H9 (cell line): ENCODE measurements at regions not wholly inside any gene's neighbourhood (a gene's known extent, or its start where the extent isn't known, plus 50 kb on each side); places are given as distances from the start of the nearest gene placed in this dataset.
A peak's percentile ranks its signal among the peaks of the same experiment; 100 is the strongest.

Experiments
- DNase-seq: peaks from one replicate; pipeline ENCODE4 v3.0.0-alpha.2; 2017
- H2AFZ ChIP-seq: one replicate; pipeline ENCODE4 v1.6.1; 2013; ENCODE audit warnings: mild to moderate bottlenecking, low read length, control low read depth, moderate library complexity
- H2AK5ac ChIP-seq: 2 replicates; pipeline ENCODE4 v1.6.1; 2013; ENCODE audit warnings: low read length, control low read depth, mixed read lengths; ENCODE audit not compliant: insufficient read length
- H2BK120ac ChIP-seq: one replicate; pipeline ENCODE4 v1.6.1; 2013; ENCODE audit warnings: low read depth, mild to moderate bottlenecking, low read length, control low read depth, inconsistent platforms; ENCODE audit not compliant: poor library complexity, severe bottlenecking
- H2BK12ac ChIP-seq: 2 replicates; pipeline ENCODE4 v1.6.1; 2013; ENCODE audit warnings: low read length, control low read depth, mixed read lengths, low read depth; ENCODE audit not compliant: insufficient read length
- H2BK15ac ChIP-seq: 2 replicates; pipeline ENCODE4 v1.6.1; 2013; ENCODE audit warnings: low read depth, low read length, control low read depth
- H2BK20ac ChIP-seq: one replicate; pipeline ENCODE4 v1.6.1; 2013; ENCODE audit warnings: low read depth, mild to moderate bottlenecking, low read length, control low read depth, inconsistent platforms; ENCODE audit not compliant: poor library complexity, severe bottlenecking
- H2BK5ac ChIP-seq: 2 replicates; pipeline ENCODE4 v1.6.1; 2013; ENCODE audit warnings: low read length, control low read depth, mixed read lengths; ENCODE audit not compliant: insufficient read length
- H3K14ac ChIP-seq: 2 replicates; pipeline ENCODE4 v1.6.1; 2013; ENCODE audit warnings: low read length, control low read depth; ENCODE audit not compliant: insufficient read depth
- H3K18ac ChIP-seq: 2 replicates; pipeline ENCODE4 v1.6.1; 2013; ENCODE audit warnings: low read depth, mild to moderate bottlenecking, mixed read lengths, low read length, control low read depth; ENCODE audit not compliant: insufficient read length
- H3K23ac ChIP-seq: 2 replicates; pipeline ENCODE4 v1.6.1; 2013; ENCODE audit warnings: low read length, control low read depth, mixed read lengths, low read depth; ENCODE audit not compliant: insufficient read length
- H3K23me2 ChIP-seq: 2 replicates; pipeline ENCODE4 v1.6.1; 2013; ENCODE audit warnings: low read depth, mild to moderate bottlenecking, mixed read lengths, low read length, control low read depth; ENCODE audit not compliant: insufficient read length, poor library complexity, severe bottlenecking
- H3K27ac ChIP-seq: 2 replicates; pipeline ENCODE4 v1.5.1; 2013; ENCODE audit warnings: low read length, control low read depth, mixed read lengths, low read depth; ENCODE audit not compliant: insufficient read length
- H3K27me3 ChIP-seq: 2 replicates; pipeline ENCODE4 v1.6.1; 2013; ENCODE audit warnings: low read length, control low read depth, inconsistent platforms; ENCODE audit not compliant: insufficient read depth
- H3K4ac ChIP-seq: 2 replicates; pipeline ENCODE4 v1.6.1; 2013; ENCODE audit warnings: low read depth, mild to moderate bottlenecking, control low read depth, inconsistent platforms, low read length, moderate library complexity
- H3K4me1 ChIP-seq: 2 replicates; pipeline ENCODE4 v1.6.1; 2013; ENCODE audit warnings: low read length, control low read depth, inconsistent platforms; ENCODE audit not compliant: insufficient read depth
- H3K4me2 ChIP-seq: 2 replicates; pipeline ENCODE4 v1.6.1; 2013; ENCODE audit warnings: low read length, control low read depth, mixed read lengths; ENCODE audit not compliant: insufficient read length, insufficient read depth
- H3K56ac ChIP-seq: 2 replicates; pipeline ENCODE4 v1.6.1; 2013; ENCODE audit warnings: low read depth, mild to moderate bottlenecking, mixed read lengths, low read length, control low read depth; ENCODE audit not compliant: insufficient read length
- H3K79me1 ChIP-seq: 2 replicates; pipeline ENCODE4 v1.6.1; 2013; ENCODE audit warnings: low read depth, mild to moderate bottlenecking, moderate library complexity, low read length, control low read depth, inconsistent platforms; ENCODE audit not compliant: insufficient read depth, poor library complexity, severe bottlenecking
- H3K79me2 ChIP-seq: 2 replicates; pipeline ENCODE4 v1.6.1; 2013; ENCODE audit warnings: low read length, control low read depth, inconsistent platforms; ENCODE audit not compliant: insufficient read depth
- H3K9ac ChIP-seq: 2 replicates; pipeline ENCODE4 v1.6.1; 2013; ENCODE audit warnings: low read length, control low read depth, mixed read lengths; ENCODE audit not compliant: insufficient read length; ENCODE audit errors: extremely low read depth
- H3K9me3 ChIP-seq: one replicate; pipeline ENCODE4 v1.6.1; 2013; ENCODE audit warnings: low read depth, low read length, inconsistent platforms; ENCODE audit not compliant: control insufficient read depth
- H3T11ph ChIP-seq: one replicate; pipeline ENCODE4 v1.6.1; 2013; ENCODE audit warnings: mild to moderate bottlenecking, low read length, control low read depth, inconsistent platforms
- H4K20me1 ChIP-seq: one replicate; pipeline ENCODE4 v1.6.1; 2013; ENCODE audit not compliant: control insufficient read depth, insufficient read length, insufficient read depth
- H4K5ac ChIP-seq: 2 replicates; pipeline ENCODE4 v1.6.1; 2013; ENCODE audit warnings: low read depth, mild to moderate bottlenecking, mixed read lengths, low read length, control low read depth; ENCODE audit not compliant: insufficient read length
- H4K8ac ChIP-seq: replicated peaks from 2 replicates; pipeline ENCODE4 v1.6.1; 2013; ENCODE audit warnings: low read length, control low read depth, mixed read lengths, low read depth; ENCODE audit not compliant: insufficient read length
- H4K91ac ChIP-seq: 2 replicates; pipeline ENCODE4 v1.6.1; 2013; ENCODE audit warnings: low read depth, mild to moderate bottlenecking, moderate library complexity, mixed read lengths, low read length, control low read depth; ENCODE audit not compliant: insufficient read length
- H3K27ac Mint-ChIP-seq, 3 experiments: 2 replicates in 2 of 3; 3 replicates in 1 of 3; pipeline ENCODE4 v1.8.0; 2020 to 2021; ENCODE audit warnings: mixed read lengths in 3 of 3, mild to moderate bottlenecking in 1 of 3, moderate library complexity in 1 of 3
- H3K27me3 Mint-ChIP-seq: 2 replicates; pipeline ENCODE4 v1.8.0; 2021; ENCODE audit warnings: low read depth, mild to moderate bottlenecking, moderate library complexity, mixed read lengths
- H3K36me3 Mint-ChIP-seq, 3 experiments: 2 replicates in 2 of 3; 3 replicates in 1 of 3; pipeline ENCODE4 v1.8.0; 2020 to 2021; ENCODE audit warnings: low read depth in 3 of 3, mixed read lengths in 3 of 3; ENCODE audit not compliant: insufficient read depth in 1 of 3
- H3K4me1 Mint-ChIP-seq, 2 experiments: 2 replicates each; pipeline ENCODE4 v1.8.0; 2020; ENCODE audit warnings: mixed read lengths in 2 of 2
- H3K4me3 Mint-ChIP-seq, 2 experiments: 2 replicates in 1 of 2; 3 replicates in 1 of 2; pipeline ENCODE4 v1.8.0; 2020 to 2021; ENCODE audit warnings: mild to moderate bottlenecking in 2 of 2, mixed read lengths in 2 of 2, moderate library complexity in 1 of 2
- H3K9me3 Mint-ChIP-seq, 2 experiments: 2 replicates in 1 of 2; 3 replicates in 1 of 2; pipeline ENCODE4 v1.8.0; 2020; ENCODE audit warnings: mild to moderate bottlenecking in 2 of 2, mixed read lengths in 2 of 2, moderate library complexity in 1 of 2
- CTCF ChIP-seq: fragments of 200-600 bp; sonication (generic); conservative IDR thresholded peaks from 3 replicates; pipeline ENCODE4 v1.8.0; 2021; ENCODE audit warnings: antibody characterized with exemption, mild to moderate bottlenecking
- WGBS: extraction: QIAGEN DNeasy Blood & Tissue Kit; methylation state at CpG from one replicate; pipeline ENCODE4 v1.1.7; 2013; ENCODE audit warnings: missing lambda C conversion rate, low lambda C conversion rate, mixed read lengths; ENCODE audit not compliant: insufficient read length; ENCODE audit errors: extremely low coverage; 5-methylcytosine and 5-hydroxymethylcytosine counted together

- Histone ChIP-seq H3K14ac (no peak overlapping the region), H3T11ph (no peak overlapping the region), H2BK5ac (no peak overlapping the region), H2BK20ac (no peak overlapping the region), H2BK15ac (no peak overlapping the region), H3K79me2 (no peaks in the 10 kb centered on the region), H3K9me3 (no peaks in the 10 kb centered on the region), H3K18ac (no peak overlapping the region), H3K4ac (no peak overlapping the region), H3K23me2 (no peaks in the 10 kb centered on the region), H2BK12ac (no peak overlapping the region), H4K8ac (no peak overlapping the region), H4K91ac (no peak overlapping the region), H2AFZ (no peak overlapping the region), H3K27ac (no peak overlapping the region), H3K56ac (no peak overlapping the region), H4K20me1 (no peaks in the 10 kb centered on the region), H3K27me3 (no peaks in the 10 kb centered on the region), H3K79me1 (no peaks in the 10 kb centered on the region), H3K23ac (no peak overlapping the region), H3K4me2 (no peak overlapping the region), H3K9ac (no peak overlapping the region), H4K5ac (no peak overlapping the region), H2BK120ac (no peak overlapping the region), H2AK5ac (no peak overlapping the region), H3K4me1 (peaks cover 9% of the 10 kb centered on the region)
- Mint-ChIP-seq H3K4me1 (peaks cover 41 to 48% of the 10 kb centered on the region in 2 experiments), H3K36me3 (peaks cover 5 to 19% (median 17%) of the 10 kb centered on the region in 3 experiments), H3K4me3 (no peak overlapping the region), H3K27ac (peak overlapping the region; percentile 80 to 84 (median 81); a peak in 6 of 7 replicates), H3K9me3 (no peaks in the 10 kb centered on the region), H3K27me3 (no peaks in the 10 kb centered on the region)
- TF ChIP-seq CTCF, result no peak
- WGBS, result no CpG with 5 or more reads among the region's 6 CpGs
- DNase-seq, result no peak
These were observed 187.0 kb upstream of the S100G start for GRCh38 chrX:16462912-16463311.
